ENCODE measurements at regions not wholly inside any gene's neighbourhood (a gene's known extent, or its start where the extent isn't known, plus 50 kb on each side); places are given as distances from the start of the nearest gene placed in this dataset.

DNA sequence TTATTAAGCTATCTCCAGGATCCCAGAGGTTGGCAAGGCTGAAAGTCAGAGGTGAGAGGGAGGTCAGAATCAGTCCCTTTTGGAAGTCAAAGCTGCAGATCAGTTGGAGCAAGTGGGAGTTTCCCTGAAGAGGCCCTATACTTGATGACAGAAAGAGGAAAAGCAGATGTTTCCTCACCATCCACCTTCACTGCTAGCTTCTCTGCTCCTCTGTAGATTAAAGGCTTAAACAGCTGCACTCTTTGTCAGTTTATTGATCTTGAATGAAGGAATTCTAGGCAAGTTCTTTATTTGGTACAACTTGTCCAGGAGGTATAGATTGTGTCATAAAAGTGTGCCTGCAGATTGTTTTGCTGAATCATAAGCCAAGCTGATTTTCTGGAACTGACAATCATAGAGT lies 408.2 kb upstream of the TGFBR2 start:
- H2BK15ac ChIP-seq (ENCODE audit: low read length), result no peak overlapping the region
- H2BK120ac ChIP-seq (replicated peaks; ENCODE audit: low read depth, low read length), result no peak overlapping the region
- H3K4ac ChIP-seq (replicated peaks; ENCODE audit: insufficient read length, low read depth, low read length), result no peak overlapping the region
- no peak overlapping the region for H3K4me3 ChIP-seq (ENCODE audit: extremely low read depth in 1 of 4, insufficient read depth in 2 of 4, low read depth in 3 of 4, low read length in 4 of 4)
- H2AFZ ChIP-seq (ENCODE audit: low read length), result peak overlapping the region; percentile 72; the same call in 1 of the 2 replicates
- FAIRE-seq (no peak), DNase-seq (ENCODE audit: low read depth in 1 of 2, low spot score in 2 of 2) (no peak)
- no peaks in the 10 kb centered on the region for H3K27me3 ChIP-seq (replicated peaks in 1 of 4; ENCODE audit: control insufficient read depth in 3 of 4, extremely low read depth in 1 of 4, insufficient read depth in 3 of 4, low read length in 3 of 4)
- no peaks in the 10 kb centered on the region for H3K23me2 ChIP-seq (ENCODE audit: low read depth, low read length)
- CTCF ChIA-PET (ENCODE audit: partially characterized antibody), result interaction anchor here (0.6 to 7.3 kb wide), 55 partner anchors 8 to 1344 kb away, joined by 3 to 87 read pairs (median 5); no protein-coding TSS in a partner anchor
- no peak overlapping the region for H4K5ac ChIP-seq (ENCODE audit: insufficient read length, low read depth, low read length)
- no peak overlapping the region for H3K9ac ChIP-seq (replicated peaks in 1 of 4; ENCODE audit: extremely low read depth in 1 of 4, low read depth in 3 of 4, low read length in 3 of 4)
- H3K56ac ChIP-seq (replicated peaks; ENCODE audit: insufficient read length, low read depth, low read length), result no peak overlapping the region
- no peaks in the 10 kb centered on the region for H3K4me1 ChIP-seq (replicated peaks in 1 of 4; ENCODE audit: control insufficient read depth in 3 of 4, insufficient read depth in 4 of 4, low read length in 3 of 4)
- H3K79me2 ChIP-seq (ENCODE audit: control insufficient read depth in 1 of 2, insufficient read depth in 2 of 2, low read length in 2 of 2), result no peaks in the 10 kb centered on the region
- H3K36me3 ChIP-seq (ENCODE audit: control insufficient read depth in 2 of 4, insufficient read depth in 4 of 4, low read length in 3 of 4), result no peaks in the 10 kb centered on the region
- H4K20me1 ChIP-seq (replicated peaks in 1 of 2; ENCODE audit: control insufficient read depth in 1 of 2, insufficient read depth in 2 of 2, low read length in 2 of 2), result no peaks in the 10 kb centered on the region
- no peak overlapping the region for H2BK20ac ChIP-seq (ENCODE audit: low read length)
- no peak overlapping the region for H3K18ac ChIP-seq (ENCODE audit: extremely low read depth, low read length)
- no peak overlapping the region for H4K91ac ChIP-seq (replicated peaks; ENCODE audit: insufficient read length, low read length)
- H2BK5ac ChIP-seq (ENCODE audit: low read depth, low read length), result no peak overlapping the region
- no peaks in the 10 kb centered on the region for H3K79me1 ChIP-seq (ENCODE audit: low read depth, low read length)
- no peak overlapping the region for H4K8ac ChIP-seq (ENCODE audit: extremely low read depth, insufficient read depth, low read length)
- H3K27ac ChIP-seq (ENCODE audit: low read depth, low read length), result no peak overlapping the region
- H3K14ac ChIP-seq (ENCODE audit: insufficient read length), result no peak overlapping the region
- H3K23ac ChIP-seq (ENCODE audit: insufficient read length), result no peak overlapping the region
- no peak overlapping the region for H3K4me2 ChIP-seq (ENCODE audit: insufficient read depth in 1 of 2, low read depth in 2 of 2, low read length in 2 of 2)
- H2AK5ac ChIP-seq (ENCODE audit: low read depth, low read length), result no peak overlapping the region
- POLR2A ChIA-PET (ENCODE audit: partially characterized antibody), result no interaction called here
- no peaks in the 10 kb centered on the region for H3K9me3 ChIP-seq (ENCODE audit: insufficient read depth in 2 of 2, low read depth in 1 of 2, low read length in 1 of 2)
- no peak overlapping the region for H2BK12ac ChIP-seq (ENCODE audit: low read depth, low read length)
- no peak for TF ChIP-seq BRCA1 (IDR thresholded peaks at IDR 0.05; ENCODE audit: low read depth, low read length)
- no peak for TF ChIP-seq KDM4A (IDR thresholded peaks at IDR 0.05; ENCODE audit: low read depth, low read length, severe bottlenecking)
- TF ChIP-seq CBX5 (IDR thresholded peaks at IDR 0.05; ENCODE audit: low read depth, low read length), result no peak
- no peak for TF ChIP-seq EZH2 (IDR thresholded peaks at IDR 0.05; ENCODE audit: low read depth, low read length, severe bottlenecking)
